GM12892 (cell line): ENCODE measurements at regions not wholly inside any gene's neighbourhood (a gene's known extent, or its start where the extent isn't known, plus 50 kb on each side); places are given as distances from the start of the nearest gene placed in this dataset.

Experiments used
- POLR2A ChIP-seq: IDR thresholded peaks from 2 replicates; pipeline ENCODE4 v1.6.1; 2011; ENCODE audit warnings: low read depth, low read length, control low read depth
- POLR2AphosphoS5 ChIP-seq: IDR thresholded peaks from 2 replicates; pipeline ENCODE4 v1.6.1; 2011; ENCODE audit warnings: low read depth, low read length, control low read depth

GRCh38 chr16:26838931-26839330 lies 227.8 kb upstream of the C16orf82 start:
- no peak for TF ChIP-seq POLR2A
- no peak for TF ChIP-seq POLR2AphosphoS5
